A673 (cell line): ENCODE measurements at regions not wholly inside any gene's neighbourhood (a gene's known extent, or its start where the extent isn't known, plus 50 kb on each side); places are given as distances from the start of the nearest gene placed in this dataset.

Experiments
- BruUV-seq: library from RNA; stranded (reverse); fragments of 400-500 nt; replicated peaks from 2 replicates; lab custom pipeline; 2021; lab: Mats Ljungman, UMichigan
- CTCF ChIA-PET: fragments of 300-600 bp; sonication (Branson Sonifier 250); formaldehyde crosslinking; loops from one replicate; lab custom pipeline; 2022; ENCODE audit warnings: antibody characterized with exemption; lab: Charles Lee
- POLR2A ChIA-PET: fragments of 300-600 bp; sonication (Branson Sonifier 250); formaldehyde crosslinking; loops from one replicate; lab custom pipeline; 2022; ENCODE audit warnings: antibody characterized with exemption; ENCODE audit not compliant: low non-redundant PET; lab: Charles Lee
- DNase-seq: peaks from one replicate; pipeline ENCODE4 v3.0.0-alpha.2; 2015; ENCODE audit warnings: low spot score
- H3K27ac ChIP-seq: fragments of 200-600 bp; sonication (generic); 2 replicates; pipeline ENCODE4 v1.5.1; 2016; ENCODE audit warnings: mixed run types, low read depth, mild to moderate bottlenecking, mixed read lengths, antibody characterized with exemption, low read length; ENCODE audit not compliant: poor library complexity, severe bottlenecking
- H3K27me3 ChIP-seq: fragments of 200-600 bp; sonication (generic); replicated peaks from 2 replicates; pipeline ENCODE4 v1.6.1; 2017; ENCODE audit warnings: mixed run types, low read depth, mild to moderate bottlenecking, mixed read lengths, antibody characterized with exemption, low read length; ENCODE audit not compliant: insufficient read depth, poor library complexity
- H3K36me3 ChIP-seq: fragments of 200-600 bp; sonication (generic); 2 replicates; pipeline ENCODE4 v1.6.1; 2016; ENCODE audit warnings: mixed run types, mild to moderate bottlenecking, mixed read lengths, antibody characterized with exemption, low read length; ENCODE audit not compliant: insufficient read depth, poor library complexity, severe bottlenecking
- H3K4me1 ChIP-seq: fragments of 200-600 bp; sonication (generic); 2 replicates; pipeline ENCODE4 v1.6.1; 2017; ENCODE audit warnings: mixed run types, mild to moderate bottlenecking, mixed read lengths, antibody characterized with exemption, low read length; ENCODE audit not compliant: insufficient read depth, poor library complexity, severe bottlenecking
- H3K4me3 ChIP-seq: fragments of 200-600 bp; sonication (generic); 2 replicates; pipeline ENCODE4 v1.5.1; 2016; ENCODE audit warnings: low read depth, mixed run types, mild to moderate bottlenecking, mixed read lengths, low read length; ENCODE audit not compliant: poor library complexity, severe bottlenecking
- H3K9me3 ChIP-seq: fragments of 200-600 bp; sonication (generic); 2 replicates; pipeline ENCODE4 v1.6.1; 2016; ENCODE audit warnings: mixed run types, low read depth, mild to moderate bottlenecking, mixed read lengths, antibody characterized with exemption, low read length; ENCODE audit not compliant: poor library complexity, severe bottlenecking
- EZH2 ChIP-seq: fragments of 200-600 bp; sonication (generic); IDR thresholded peaks from 2 replicates; pipeline ENCODE4 v1.6.1; 2017; ENCODE audit warnings: borderline replicate concordance, low read depth, mild to moderate bottlenecking, mixed read lengths, antibody characterized with exemption, low read length; ENCODE audit not compliant: poor library complexity, severe bottlenecking
- intact Hi-C: fragments of 100-400 bp; cut with micrococcal nuclease; formaldehyde crosslinking; loops from one replicate; pipeline ENCODE4 v1.10.0; 2022; ENCODE audit not compliant: unreplicated experiment
- TF ChIP-seq, protein P1 (sequence below): fragments of 300-800, 200-600 bp; sonication (generic); conservative IDR thresholded peaks from 2 replicates; pipeline ENCODE4 v1.5.1; 2017; ENCODE audit warnings: low read depth, mild to moderate bottlenecking, antibody characterized with exemption, low read length, moderate library complexity, mixed read lengths

DNA sequence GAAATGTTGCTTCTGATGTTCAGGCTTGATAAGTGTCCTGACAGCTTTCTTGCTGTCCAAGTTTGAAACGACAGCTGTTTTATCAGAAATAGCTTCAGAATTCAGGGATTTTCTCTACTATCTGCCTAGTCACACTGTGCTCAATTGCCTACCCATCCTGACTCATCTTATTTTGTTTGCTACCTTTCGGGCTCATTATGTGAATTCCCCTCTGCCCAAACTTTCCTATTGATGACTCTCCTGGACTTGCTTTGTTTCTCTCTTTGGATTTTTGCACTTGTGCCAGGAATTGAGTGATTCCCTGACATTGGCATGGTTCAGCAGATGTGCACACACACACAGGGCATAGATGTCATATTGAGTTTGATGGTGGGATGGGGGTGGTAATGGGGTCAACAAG lies 1052.6 kb upstream of the PIK3C3 start:
- TF ChIP-seq, protein P1, sequence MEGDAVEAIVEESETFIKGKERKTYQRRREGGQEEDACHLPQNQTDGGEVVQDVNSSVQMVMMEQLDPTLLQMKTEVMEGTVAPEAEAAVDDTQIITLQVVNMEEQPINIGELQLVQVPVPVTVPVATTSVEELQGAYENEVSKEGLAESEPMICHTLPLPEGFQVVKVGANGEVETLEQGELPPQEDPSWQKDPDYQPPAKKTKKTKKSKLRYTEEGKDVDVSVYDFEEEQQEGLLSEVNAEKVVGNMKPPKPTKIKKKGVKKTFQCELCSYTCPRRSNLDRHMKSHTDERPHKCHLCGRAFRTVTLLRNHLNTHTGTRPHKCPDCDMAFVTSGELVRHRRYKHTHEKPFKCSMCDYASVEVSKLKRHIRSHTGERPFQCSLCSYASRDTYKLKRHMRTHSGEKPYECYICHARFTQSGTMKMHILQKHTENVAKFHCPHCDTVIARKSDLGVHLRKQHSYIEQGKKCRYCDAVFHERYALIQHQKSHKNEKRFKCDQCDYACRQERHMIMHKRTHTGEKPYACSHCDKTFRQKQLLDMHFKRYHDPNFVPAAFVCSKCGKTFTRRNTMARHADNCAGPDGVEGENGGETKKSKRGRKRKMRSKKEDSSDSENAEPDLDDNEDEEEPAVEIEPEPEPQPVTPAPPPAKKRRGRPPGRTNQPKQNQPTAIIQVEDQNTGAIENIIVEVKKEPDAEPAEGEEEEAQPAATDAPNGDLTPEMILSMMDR: no peak
- no peak for TF ChIP-seq EZH2
- H3K36me3 ChIP-seq: no peaks in the 10 kb centered on the region
- no peak overlapping the region for H3K27ac ChIP-seq
- POLR2A ChIA-PET: no interaction called here
- no peaks in the 10 kb centered on the region for H3K4me1 ChIP-seq
- H3K27me3 ChIP-seq: peaks cover 4% of the 10 kb centered on the region
- intact Hi-C loops: no loop called here
- DNase-seq: no peak
- H3K9me3 ChIP-seq: no peaks in the 10 kb centered on the region
- CTCF ChIA-PET: no interaction called here
- no peak overlapping the region for H3K4me3 ChIP-seq
- no TSS peak for BruUV-seq

- no TSS peak for BruUV-seq
- ChIA-PET CTCF (no interaction called here), POLR2A (interaction anchor here (0.6 kb wide), 1 partner anchor 22 kb away, joined by 3 read pairs; no protein-coding TSS in a partner anchor)
- H3K4me1 ChIP-seq: no peaks in the 10 kb centered on the region
- TF ChIP-seq EZH2: no peak
- TF ChIP-seq, protein P1: no peak
- no peak overlapping the region for H3K4me3 ChIP-seq
- no peak for DNase-seq
- H3K9me3 ChIP-seq: no peaks in the 10 kb centered on the region
- H3K27me3 ChIP-seq: no peaks in the 10 kb centered on the region
- no peaks in the 10 kb centered on the region for H3K36me3 ChIP-seq
- H3K27ac ChIP-seq: no peak overlapping the region
- intact Hi-C loops: no loop called here
Measured at GRCh38 chr18:40897884-40898283, 1057.2 kb upstream of the PIK3C3 start.

DNA sequence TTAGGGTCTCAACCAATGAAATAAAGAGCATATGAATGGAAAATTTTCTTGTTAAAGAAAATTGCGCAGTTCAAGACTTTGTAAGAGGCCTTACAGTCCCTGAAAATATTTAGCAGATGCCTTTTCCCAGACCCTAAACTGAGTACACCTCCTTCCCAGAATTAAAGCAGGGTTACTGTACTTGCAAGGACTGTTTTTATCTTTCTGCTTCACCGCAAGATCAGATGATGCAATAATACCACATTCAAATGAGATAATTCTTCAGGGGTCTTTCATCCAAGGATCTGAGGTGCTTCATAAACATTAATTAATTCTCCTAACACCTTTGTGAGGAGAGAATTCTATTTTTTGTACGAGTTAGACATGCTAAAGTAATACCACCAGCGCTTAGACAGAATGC lies 1071.8 kb upstream of the PIK3C3 start:
- Histone ChIP-seq H3K4me1 (no peaks in the 10 kb centered on the region), H3K36me3 (no peaks in the 10 kb centered on the region), H3K9me3 (no peaks in the 10 kb centered on the region), H3K4me3 (no peak overlapping the region), H3K27ac (no peak overlapping the region), H3K27me3 (no peaks in the 10 kb centered on the region)
- TF ChIP-seq, protein P1: no peak
- no peak for TF ChIP-seq EZH2
- no peak for DNase-seq
- POLR2A ChIA-PET: no interaction called here
- intact Hi-C loops: no loop called here
- CTCF ChIA-PET: no interaction called here
- BruUV-seq: no TSS peak
